Adipocyte (in vitro differentiated cells): ENCODE measurements at regions not wholly inside any gene's neighbourhood (a gene's known extent, or its start where the extent isn't known, plus 50 kb on each side); places are given as distances from the start of the nearest gene placed in this dataset.
"Not testable (repeated sequence)": the region's sequence is repeated elsewhere in the genome, so short reads cannot be mapped to it uniquely, and the experiment has no call there.

Source experiments
- DNase-seq: peaks from one replicate; pipeline ENCODE4 v3.0.0-alpha.2; 2015; ENCODE audit warnings: low read depth
- H3K27me3 ChIP-seq: replicated peaks from 2 replicates; pipeline ENCODE4 v1.7.0; 2013; ENCODE audit warnings: mild to moderate bottlenecking, low read length, moderate library complexity; ENCODE audit not compliant: control insufficient read depth, insufficient read depth
- H3K36me3 ChIP-seq: 2 replicates; pipeline ENCODE4 v1.7.0; 2013; ENCODE audit warnings: low read length, mild to moderate bottlenecking, moderate library complexity; ENCODE audit not compliant: control insufficient read depth, insufficient read depth, severe bottlenecking
- H3K4me1 ChIP-seq: 2 replicates; pipeline ENCODE4 v1.7.0; 2013; ENCODE audit warnings: mild to moderate bottlenecking, low read length, moderate library complexity; ENCODE audit not compliant: control insufficient read depth, insufficient read depth
- H3K4me3 ChIP-seq: 2 replicates; pipeline ENCODE4 v1.7.0; 2013; ENCODE audit warnings: mild to moderate bottlenecking, low read length, moderate library complexity
- H3K9ac ChIP-seq: 2 replicates; pipeline ENCODE4 v1.7.0; 2013; ENCODE audit warnings: mild to moderate bottlenecking, low read length, moderate library complexity
- H3K9me3 ChIP-seq: 2 replicates; pipeline ENCODE4 v1.7.0; 2013; ENCODE audit warnings: mild to moderate bottlenecking, low read length, moderate library complexity; ENCODE audit not compliant: control insufficient read depth

GRCh38 chr17:21505819-21506815 lies 130.0 kb downstream of the KCNJ12 start:
- Histone ChIP-seq H3K4me3 (no peak overlapping the region), H3K4me1 (no peaks in the 10 kb centered on the region), H3K9me3 (no peaks in the 10 kb centered on the region), H3K36me3 (no peaks in the 10 kb centered on the region), H3K27me3 (peaks cover 18% of the 10 kb centered on the region), H3K9ac (no peak overlapping the region)
- no peak for DNase-seq

GRCh38 chr17:21507806-21508205 lies 131.6 kb downstream of the KCNJ12 start:
- not testable (repeated sequence) for H3K4me3 ChIP-seq, H3K9me3 ChIP-seq, DNase-seq, H3K4me1 ChIP-seq, H3K36me3 ChIP-seq, H3K9ac ChIP-seq
- H3K27me3 ChIP-seq, result peaks cover 11% of the 10 kb centered on the region

GRCh38 chr17:21508211-21508610 lies 132.1 kb downstream of the KCNJ12 start:
- Histone ChIP-seq H3K27me3 (peaks cover 11% of the 10 kb centered on the region), H3K9me3 (no peaks in the 10 kb centered on the region)

GRCh38 chr17:21509356-21509755 lies 133.2 kb downstream of the KCNJ12 start:
- not testable (repeated sequence) for H3K36me3 ChIP-seq, H3K4me3 ChIP-seq, H3K9ac ChIP-seq, H3K4me1 ChIP-seq, DNase-seq, H3K9me3 ChIP-seq
- peaks cover 11% of the 10 kb centered on the region for H3K27me3 ChIP-seq

More at GRCh38 chr17:21508211-21508610, 132.1 kb downstream of the KCNJ12 start:
- no peak overlapping the region for H3K9ac ChIP-seq
- no peak overlapping the region for H3K4me3 ChIP-seq
- peaks cover 3% of the 10 kb centered on the region for H3K4me1 ChIP-seq
- DNase-seq, result no peak
- H3K36me3 ChIP-seq, result no peaks in the 10 kb centered on the region

GRCh38 chr17:21510686-21511362 lies 134.7 kb downstream of the KCNJ12 start:
- peaks cover 6% of the 10 kb centered on the region for H3K27me3 ChIP-seq
- DNase-seq, result no peak
- H3K9ac ChIP-seq, result peak overlapping the region; percentile 80
- no peaks in the 10 kb centered on the region for H3K36me3 ChIP-seq
- H3K4me1 ChIP-seq, result peaks cover 3% of the 10 kb centered on the region
- peak overlapping the region; percentile 83 for H3K4me3 ChIP-seq
- H3K9me3 ChIP-seq, result no peaks in the 10 kb centered on the region

- H3K4me3 ChIP-seq, result peak overlapping the region; percentile 83
- H3K9ac ChIP-seq, result peak overlapping the region; percentile 80
- peaks cover 3% of the 10 kb centered on the region for H3K4me1 ChIP-seq
- H3K9me3 ChIP-seq, result no peaks in the 10 kb centered on the region
- no peaks in the 10 kb centered on the region for H3K36me3 ChIP-seq
- H3K27me3 ChIP-seq, result peaks cover 6% of the 10 kb centered on the region
- DNase-seq, result peak; percentile 94
These were observed 135.4 kb downstream of the KCNJ12 start for GRCh38 chr17:21511363-21512195.

- no peaks in the 10 kb centered on the region for H3K36me3 ChIP-seq
- H3K9ac ChIP-seq, result peak overlapping the region; percentile 62
- DNase-seq, result no peak
- no peaks in the 10 kb centered on the region for H3K9me3 ChIP-seq
- peaks cover 3% of the 10 kb centered on the region for H3K4me1 ChIP-seq
- peaks cover 6% of the 10 kb centered on the region for H3K27me3 ChIP-seq
- peak overlapping the region; percentile 61 for H3K4me3 ChIP-seq
These were observed 136.3 kb downstream of the KCNJ12 start for GRCh38 chr17:21512307-21513011.

- Histone ChIP-seq H3K36me3 (no peaks in the 10 kb centered on the region), H3K4me3 (peak overlapping the region; percentile 61), H3K27me3 (peaks cover 6% of the 10 kb centered on the region), H3K9me3 (no peaks in the 10 kb centered on the region), H3K4me1 (peaks cover 3% of the 10 kb centered on the region), H3K9ac (peak overlapping the region; percentile 62)
- peak; percentile 94 for DNase-seq
These were observed 136.9 kb downstream of the KCNJ12 start for GRCh38 chr17:21513012-21513570.

GRCh38 chr17:21514567-21514966 lies 138.4 kb downstream of the KCNJ12 start:
- not testable (repeated sequence) for H3K9me3 ChIP-seq, H3K9ac ChIP-seq, DNase-seq, H3K4me1 ChIP-seq, H3K4me3 ChIP-seq, H3K36me3 ChIP-seq, H3K27me3 ChIP-seq

- H3K27me3 ChIP-seq, result no peaks in the 10 kb centered on the region
- H3K9ac ChIP-seq, result no peak overlapping the region
- no peaks in the 10 kb centered on the region for H3K9me3 ChIP-seq
- no peaks in the 10 kb centered on the region for H3K4me1 ChIP-seq
- no peak for DNase-seq
- no peak overlapping the region for H3K4me3 ChIP-seq
- no peaks in the 10 kb centered on the region for H3K36me3 ChIP-seq
These were observed 141.6 kb downstream of the KCNJ12 start for GRCh38 chr17:21517538-21518293.
